Right kidney (tissue), 1 donor: ENCODE measurements at regions not wholly inside any gene's neighbourhood (a gene's known extent, or its start where the extent isn't known, plus 50 kb on each side); places are given as distances from the start of the nearest gene placed in this dataset.
"Not testable (repeated sequence)": the region's sequence is repeated elsewhere in the genome, so short reads cannot be mapped to it uniquely, and the experiment has no call there.

ENCODE experiments used
- DNase-seq: peaks from one replicate; pipeline ENCODE4 v3.0.0-alpha.2; 2016

- DNase-seq, result no peak
Observed at GRCh38 chrX:109879991-109880390, 122.9 kb upstream of the TMEM164 start.

- no peak for DNase-seq
Observed at GRCh38 chrX:109880629-109881028, 122.3 kb upstream of the TMEM164 start.

GRCh38 chrX:109886122-109886761 is 116.7 kb upstream of the TMEM164 start:
- peak; percentile 9 for DNase-seq

- DNase-seq, result no peak
Observed at GRCh38 chrX:109889289-109890006, 113.5 kb upstream of the TMEM164 start.

- no peak for DNase-seq
Observed at GRCh38 chrX:109890300-109890699, 112.6 kb upstream of the TMEM164 start.

GRCh38 chrX:109890910-109891502 is 111.9 kb upstream of the TMEM164 start:
- DNase-seq, result peak; percentile 22

- not testable (repeated sequence) for DNase-seq
Observed at GRCh38 chrX:109896024-109896423, 106.9 kb upstream of the TMEM164 start.

GRCh38 chrX:109902665-109903064 is 100.2 kb upstream of the TMEM164 start:
- DNase-seq, result no peak

GRCh38 chrX:109911046-109911445 is 91.9 kb upstream of the TMEM164 start:
- no peak for DNase-seq

GRCh38 chrX:109912993-109913392 is 89.9 kb upstream of the TMEM164 start:
- DNase-seq, result not testable (repeated sequence)

- no peak for DNase-seq
Observed at GRCh38 chrX:109914114-109914849, 88.6 kb upstream of the TMEM164 start.

GRCh38 chrX:109918753-109919152 is 84.2 kb upstream of the TMEM164 start:
- DNase-seq, result no peak

GRCh38 chrX:109920325-109920724 is 82.6 kb upstream of the TMEM164 start:
- peak; percentile 2 for DNase-seq

GRCh38 chrX:109920868-109921267 is 82.0 kb upstream of the TMEM164 start:
- DNase-seq, result no peak

GRCh38 chrX:109922190-109922589 is 80.7 kb upstream of the TMEM164 start:
- DNase-seq, result no peak

GRCh38 chrX:109925003-109925402 is 77.9 kb upstream of the TMEM164 start:
- DNase-seq, result not testable (repeated sequence)

- no peak for DNase-seq
Observed at GRCh38 chrX:109925656-109926055, 77.3 kb upstream of the TMEM164 start.

- DNase-seq, result no peak
Observed at GRCh38 chrX:109926118-109926517, 76.8 kb upstream of the TMEM164 start.

GRCh38 chrX:109926743-109927662 is 75.9 kb upstream of the TMEM164 start:
- DNase-seq, result no peak

- DNase-seq, result no peak
Observed at GRCh38 chrX:109927663-109928273, 75.1 kb upstream of the TMEM164 start.

GRCh38 chrX:109928596-109929335 is 74.1 kb upstream of the TMEM164 start:
- no peak for DNase-seq
